Activated CD4-positive, alpha-beta T cell treated with anti-CD3 and anti-CD28 coated beads for 48 hours (primary cell): ENCODE measurements at regions not wholly inside any gene's neighbourhood (a gene's known extent, or its start where the extent isn't known, plus 50 kb on each side); places are given as distances from the start of the nearest gene placed in this dataset.
"Not testable (repeated sequence)": the region's sequence is repeated elsewhere in the genome, so short reads cannot be mapped to it uniquely, and the experiment has no call there.

ENCODE experiments used
- DNase-seq: peaks from one replicate; pipeline ENCODE4 v3.0.0-alpha.2; 2020

DNA sequence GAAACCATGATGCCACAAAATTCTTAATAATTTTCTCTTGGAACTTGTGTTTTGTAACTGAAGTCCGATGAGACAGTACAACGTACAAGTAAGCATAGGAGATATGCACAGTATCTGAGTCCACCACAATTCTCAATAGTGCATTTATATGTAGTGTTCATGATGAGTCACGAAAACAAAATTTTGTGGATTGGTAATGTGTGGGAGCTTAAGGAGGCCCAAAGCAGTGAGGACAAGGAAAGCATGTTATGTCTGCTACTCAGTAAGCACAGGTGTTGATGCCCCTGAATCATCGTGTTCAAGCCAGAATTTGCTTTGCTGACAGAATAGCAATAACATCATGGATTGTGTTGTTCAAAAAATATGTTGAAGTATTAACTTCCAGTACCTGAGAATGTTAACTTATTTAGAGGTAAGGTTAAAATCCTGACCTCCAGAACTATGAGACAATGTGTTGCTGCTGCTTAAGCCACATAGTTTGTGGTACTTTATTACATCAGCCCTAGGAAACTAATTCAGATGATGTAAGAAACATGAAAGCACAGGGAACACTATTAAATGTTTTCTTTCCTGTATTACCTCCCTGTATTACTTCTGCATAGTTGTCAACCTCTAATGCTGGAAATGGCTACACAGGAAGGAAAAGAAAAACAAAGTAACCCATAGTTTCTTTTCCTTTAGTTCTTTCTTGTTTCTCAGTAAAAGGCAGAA, 201.3 kb downstream of the SLITRK6 start:
- no peak for DNase-seq

DNA sequence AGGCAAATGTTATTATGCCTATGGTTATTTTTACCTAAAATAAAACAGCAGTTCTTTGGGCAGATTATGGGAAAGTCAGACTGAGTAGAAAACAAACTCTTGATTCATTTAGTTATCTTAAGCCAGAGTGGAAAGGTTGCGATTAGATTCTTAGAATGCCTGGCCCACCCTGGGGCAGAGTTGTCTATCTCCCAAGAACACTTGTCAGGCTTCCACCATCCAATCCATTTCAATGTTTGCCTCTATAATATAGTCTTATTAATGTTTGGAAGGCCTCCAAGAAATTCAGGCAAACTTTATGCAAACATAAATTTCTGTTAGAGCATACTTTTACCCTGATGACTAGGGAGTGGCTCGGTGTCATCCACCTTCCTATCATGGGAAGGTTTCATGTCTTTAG, 207.0 kb downstream of the SLITRK6 start:
- no peak for DNase-seq

- DNase-seq: no peak
These were observed 208.8 kb downstream of the SLITRK6 start for GRCh38 chr13:85590231-85590931.

GRCh38 chr13:85589021-85589420, 210.2 kb downstream of the SLITRK6 start:
- no peak for DNase-seq

DNA sequence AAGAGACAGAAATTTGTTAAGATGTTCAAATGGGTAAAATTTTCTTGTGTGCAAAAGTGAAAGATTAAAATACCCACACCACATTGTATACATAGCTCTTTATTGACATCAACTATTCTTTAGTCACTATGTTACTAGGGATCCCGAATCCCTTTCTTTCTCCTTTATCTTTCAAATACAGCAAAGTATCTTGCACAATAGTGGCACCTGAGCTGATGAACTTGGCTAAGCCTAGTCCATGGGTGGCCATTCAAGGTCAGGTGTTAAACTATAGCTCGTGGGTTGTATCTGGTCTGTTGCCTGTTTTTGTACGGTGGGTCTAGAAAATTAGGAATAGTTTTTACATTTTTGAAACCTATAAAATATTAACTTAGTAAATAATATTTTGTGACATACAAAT, 210.9 kb downstream of the SLITRK6 start:
- no peak for DNase-seq

- no peak for DNase-seq
These were observed 212.4 kb downstream of the SLITRK6 start for GRCh38 chr13:85586856-85587255.

DNA sequence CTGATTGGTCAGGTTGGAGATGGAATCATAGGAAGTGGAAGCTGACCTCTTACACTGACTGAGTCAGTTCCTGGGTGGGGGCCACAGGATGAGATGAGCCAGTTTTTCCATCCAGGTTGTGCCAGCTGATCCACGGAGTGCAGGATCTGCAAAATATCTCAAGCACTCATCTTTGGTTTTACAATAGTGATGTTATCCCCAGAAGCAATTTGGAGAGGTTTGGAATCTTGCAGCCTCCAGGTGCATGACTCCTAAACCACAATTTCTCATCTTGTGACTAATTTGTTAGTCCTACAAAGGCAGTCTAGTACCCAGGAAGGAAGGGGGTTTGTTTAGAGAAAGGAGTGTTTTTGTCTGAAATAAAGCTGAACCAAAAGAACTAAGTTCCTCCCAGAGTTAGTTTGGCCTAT, 212.8 kb downstream of the SLITRK6 start:
- no peak for DNase-seq

DNA sequence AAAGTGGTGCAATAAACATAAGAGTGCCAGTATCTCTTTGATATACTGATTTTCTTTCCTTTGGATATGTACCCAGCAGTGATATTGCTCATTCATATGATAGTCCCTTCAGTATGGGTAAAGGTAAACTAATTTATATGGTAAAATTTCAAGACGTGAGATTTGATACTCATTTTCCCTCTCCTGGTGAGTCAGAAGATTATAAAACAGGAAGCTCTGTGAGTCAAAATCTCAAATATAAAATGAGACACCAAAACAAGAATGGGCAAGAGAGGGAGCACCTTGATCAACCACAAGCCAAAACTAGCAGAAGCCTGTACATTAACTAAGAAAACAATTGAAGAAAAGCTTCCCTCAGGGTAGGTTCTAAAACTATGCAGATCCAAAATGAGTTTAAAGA, 216.3 kb downstream of the SLITRK6 start:
- DNase-seq: no peak

- DNase-seq: no peak
These were observed 224.1 kb downstream of the SLITRK6 start for GRCh38 chr13:85575110-85575509.

DNA sequence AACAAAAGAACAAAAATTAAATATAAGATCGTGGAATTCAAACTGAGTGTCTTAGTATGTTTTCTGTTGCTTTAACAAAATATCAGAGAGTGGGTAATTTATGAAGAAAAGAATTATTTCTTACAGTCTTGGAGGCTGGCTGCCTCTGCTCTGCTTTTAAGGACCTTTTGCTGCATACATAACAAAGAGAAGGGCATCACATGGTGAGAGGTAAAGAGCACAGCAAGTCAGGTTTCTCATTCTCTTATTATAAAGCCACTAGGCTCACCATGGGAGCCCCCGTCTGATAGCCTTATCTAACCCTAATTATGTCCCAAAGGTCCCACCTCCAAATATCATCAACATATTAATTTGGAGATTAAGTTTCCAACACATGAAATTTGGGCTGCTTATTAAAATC, 231.3 kb downstream of the SLITRK6 start:
- no peak for DNase-seq

- DNase-seq: no peak
These were observed 233.6 kb downstream of the SLITRK6 start for GRCh38 chr13:85565652-85566051.

GRCh38 chr13:85564598-85564997, 234.6 kb downstream of the SLITRK6 start:
- DNase-seq: no peak

- DNase-seq: no peak
These were observed 236.9 kb downstream of the SLITRK6 start for GRCh38 chr13:85562282-85562681.

GRCh38 chr13:85557691-85558467, 241.3 kb downstream of the SLITRK6 start:
- no peak for DNase-seq

DNA sequence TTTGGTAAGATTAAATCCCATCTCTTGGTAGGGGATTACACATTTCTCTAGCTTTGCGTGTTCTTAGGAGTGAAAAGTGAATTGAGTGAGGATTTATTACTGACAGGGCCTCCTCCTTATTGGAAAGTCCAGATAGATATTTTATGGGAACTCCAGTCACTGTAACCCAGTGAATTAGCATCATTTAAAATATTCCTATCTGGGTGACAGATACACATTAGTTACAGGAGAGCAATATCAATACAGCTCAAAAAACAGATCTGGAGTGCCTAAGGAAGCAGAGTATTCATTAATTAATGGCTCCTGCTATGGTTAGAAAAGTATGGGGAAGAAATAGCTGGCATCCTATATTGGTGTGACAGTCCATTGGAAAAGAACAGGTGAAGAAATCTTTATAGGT, 248.2 kb downstream of the SLITRK6 start:
- DNase-seq: no peak

DNA sequence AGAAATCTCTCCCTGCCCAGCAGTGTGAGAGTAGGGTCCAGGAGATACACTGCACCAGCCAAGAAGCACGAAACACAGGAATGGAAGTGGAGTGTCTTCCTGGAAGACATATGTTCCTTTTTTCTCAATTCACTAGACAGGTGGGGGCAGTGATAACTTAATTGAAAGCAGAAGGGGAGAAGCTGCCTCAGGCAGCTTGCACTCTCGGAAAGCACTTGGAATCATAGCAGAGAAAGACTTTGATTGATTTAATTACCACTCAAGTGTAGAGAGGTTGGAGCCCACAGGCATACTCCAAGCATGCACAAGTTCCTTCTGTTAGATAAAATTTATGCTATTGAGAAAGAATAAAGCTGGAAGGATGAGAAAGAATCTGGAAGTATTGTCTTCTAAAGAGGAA, 249.4 kb downstream of the SLITRK6 start:
- no peak for DNase-seq

- not testable (repeated sequence) for DNase-seq
These were observed 250.4 kb downstream of the SLITRK6 start for GRCh38 chr13:85548845-85549244.

DNA sequence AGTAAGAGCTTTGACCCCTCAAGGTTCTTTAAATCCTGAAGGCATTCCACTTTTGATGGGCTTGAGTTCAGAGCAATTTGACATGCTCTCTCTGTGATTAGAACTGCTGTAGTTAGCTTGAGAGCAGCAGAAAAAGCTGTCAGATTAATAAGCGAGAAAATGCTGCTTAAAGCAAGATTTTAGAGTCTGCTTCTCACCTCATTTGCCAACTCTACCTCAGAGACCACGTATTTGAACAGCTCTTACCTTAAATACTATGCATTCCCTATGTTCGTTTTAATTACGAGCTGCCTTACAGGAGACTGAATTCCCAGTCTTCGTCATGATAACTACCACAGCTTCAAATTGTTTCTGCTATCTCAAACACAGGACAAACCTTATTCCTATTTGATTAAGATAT, 253.4 kb downstream of the SLITRK6 start:
- no peak for DNase-seq

DNA sequence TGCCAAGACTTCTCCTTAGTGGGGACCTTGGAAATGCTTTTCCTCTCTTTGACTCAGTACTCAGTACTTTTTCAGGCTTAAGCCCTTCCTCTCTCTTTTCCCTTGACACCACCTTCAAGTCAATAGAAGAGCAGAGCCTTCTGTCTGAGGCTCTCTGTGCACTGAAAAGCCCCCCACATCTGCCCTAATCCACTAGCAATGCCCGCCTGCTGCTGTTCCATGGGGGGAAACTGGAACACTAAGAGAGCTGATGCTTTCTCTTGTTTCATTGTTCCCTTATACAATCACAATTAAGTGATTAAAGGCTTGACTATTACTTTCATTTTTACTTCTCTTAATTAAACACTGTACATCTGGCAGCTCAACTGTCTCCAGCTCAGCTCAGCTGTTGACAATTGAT, 254.5 kb downstream of the SLITRK6 start:
- no peak for DNase-seq

DNA sequence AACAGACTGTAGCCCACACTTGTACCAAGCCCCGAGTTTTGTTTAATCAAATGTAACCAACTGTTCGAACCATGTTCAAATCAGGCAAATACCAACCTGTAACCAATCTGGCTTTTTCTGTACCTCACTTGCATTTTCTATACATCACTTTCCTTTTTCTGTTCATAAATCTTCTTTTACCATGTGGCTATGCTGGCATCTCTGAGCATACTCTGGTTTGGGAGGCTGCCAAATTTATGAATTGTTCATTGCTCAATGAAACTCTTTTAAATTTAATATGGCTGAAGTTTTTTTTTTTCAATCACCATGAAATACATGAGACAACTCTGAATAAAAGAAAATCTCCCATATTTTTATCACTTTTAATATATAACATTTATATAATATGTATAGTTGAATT, 256.1 kb downstream of the SLITRK6 start:
- no peak for DNase-seq

DNA sequence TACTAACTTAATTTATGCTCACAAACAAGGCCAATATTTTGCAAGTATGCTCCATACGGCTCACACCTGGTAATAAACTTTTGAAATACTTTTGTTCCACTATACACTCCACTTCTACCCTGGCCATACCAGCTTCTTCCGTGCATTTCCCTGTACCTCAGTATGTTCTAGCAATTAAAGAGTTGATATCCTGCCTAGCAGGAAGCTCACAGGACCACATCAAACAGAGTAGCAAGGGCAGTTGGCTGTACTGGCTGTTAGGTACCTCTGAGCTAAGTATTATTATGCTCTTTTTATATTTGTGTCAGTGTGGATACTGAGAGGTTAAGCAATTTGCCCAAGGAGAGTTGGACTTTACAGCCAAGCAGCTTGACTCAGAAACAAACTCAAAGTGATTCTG, 257.7 kb downstream of the SLITRK6 start:
- DNase-seq: no peak

GRCh38 chr13:85538957-85539356, 260.3 kb downstream of the SLITRK6 start:
- no peak for DNase-seq

GRCh38 chr13:85537601-85538000, 261.6 kb downstream of the SLITRK6 start:
- DNase-seq: no peak

DNA sequence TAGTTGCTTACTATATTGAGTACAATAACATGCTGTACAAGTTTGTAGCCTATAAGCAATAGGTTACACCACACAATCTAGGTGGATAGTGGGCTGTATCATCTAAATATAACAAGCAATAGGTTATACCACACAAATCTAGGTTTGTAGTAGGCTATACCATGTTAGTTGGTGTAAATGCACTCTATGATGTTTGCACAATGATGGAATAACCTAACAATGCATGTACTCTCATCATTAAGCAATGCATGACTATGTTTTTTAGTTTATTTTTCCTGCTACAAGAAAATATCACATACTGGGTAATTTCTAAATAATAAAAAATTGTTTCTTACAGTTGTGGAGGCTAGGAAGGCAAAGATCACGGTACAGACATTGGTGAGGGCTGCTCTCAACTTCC, 262.5 kb downstream of the SLITRK6 start:
- no peak for DNase-seq
